Kidney (tissue), 13 donors: ENCODE measurements at regions not wholly inside any gene's neighbourhood (a gene's known extent, or its start where the extent isn't known, plus 50 kb on each side); places are given as distances from the start of the nearest gene placed in this dataset. TPM values are rescaled to one million over a fixed set of nuclear protein-coding genes. Genes with fewer than 3 reads are reported as not detected.

Experiments used
- DNase-seq, 5 donors: peaks; one replicate each; pipeline ENCODE4 v3.0.0-alpha.2; 2013 to 2020
- FAIRE-seq: peaks from 2 replicates; lab custom pipeline; 2012; peaks lifted over from hg19 to GRCh38; lab: Jason Lieb, UNC
- H3K27ac ChIP-seq, 2 donors: one replicate each; pipeline ENCODE4 v1.7.0; 2013; ENCODE audit warnings: low read depth in 2 of 2, low read length in 2 of 2, inconsistent platforms in 1 of 2
- H3K27me3 ChIP-seq: one replicate; pipeline ENCODE4 v1.7.1; 2013; ENCODE audit warnings: low read length, inconsistent platforms; ENCODE audit not compliant: control insufficient read depth, insufficient read depth
- H3K36me3 ChIP-seq, 3 donors: one replicate each; pipeline versions ENCODE4 v1.7.0 to v1.7.1; 2013; ENCODE audit warnings: low read length in 3 of 3, control low read depth in 1 of 3, inconsistent platforms in 1 of 3; ENCODE audit not compliant: insufficient read depth in 3 of 3, control insufficient read depth in 2 of 3
- H3K4me1 ChIP-seq, 3 donors: one replicate each; pipeline versions ENCODE4 v1.7.0 to v1.7.1; 2013; ENCODE audit warnings: low read length in 3 of 3, inconsistent platforms in 1 of 3, low read depth in 1 of 3; ENCODE audit not compliant: control insufficient read depth in 2 of 3, insufficient read depth in 2 of 3
- H3K4me3 ChIP-seq, 3 donors: one replicate each; pipeline versions ENCODE4 v1.7.0 to v1.8.1; 2013; ENCODE audit warnings: low read length in 3 of 3, control low read depth in 1 of 3, inconsistent platforms in 1 of 3
- H3K9ac ChIP-seq, 3 donors: one replicate each; pipeline versions ENCODE4 v1.7.0 to v1.7.1; 2013; ENCODE audit warnings: low read length in 3 of 3, control low read depth in 1 of 3, inconsistent platforms in 1 of 3
- H3K9me3 ChIP-seq, 3 donors: one replicate each; pipeline versions ENCODE4 v1.7.0 to v1.7.1; 2013; ENCODE audit warnings: low read length in 3 of 3, control low read depth in 1 of 3, inconsistent platforms in 1 of 3; ENCODE audit not compliant: control insufficient read depth in 2 of 3, insufficient read depth in 1 of 3
- CTCF ChIP-seq: IDR thresholded peaks from 3 replicates; pipeline ENCODE4 v1.5.1; 2012; ENCODE audit warnings: mild to moderate bottlenecking, moderate library complexity, borderline replicate concordance; ENCODE audit not compliant: insufficient read depth; ENCODE audit errors: extremely low read depth
- intact Hi-C: fragments of 100-400 bp; cut with DNase I; formaldehyde crosslinking; loops from one replicate; pipeline ENCODE4 v1.11.1; 2022
- microRNA-seq: library from miRNA; unstranded; fragments of <30 nt; microRNA quantifications from one replicate; pipeline ENCODE4 v1.2.0, GENCODE V29; 2020
- donor health status: control.
- donor health status: control.
- donor health status: control.
- donor health status: control.
- donor health status: control.
- donor health status: DM: yes; HTN: yes; CAD: no.
- donor health status: Normal renal cell carcinoma (clear cell type).

- FAIRE-seq (no peak), DNase-seq (peak in 3 of 5 donors; percentile 10 to 61 (median 25))
- H3K9me3 ChIP-seq = no peaks in the 10 kb centered on the region
- intact Hi-C loops = no loop called here
- H3K9ac ChIP-seq = no peak overlapping the region
- H3K36me3 ChIP-seq = no peaks in the 10 kb centered on the region
- H3K27ac ChIP-seq = no peak overlapping the region
- H3K4me3 ChIP-seq = no peak overlapping the region
- TF ChIP-seq CTCF = no peak
- H3K4me1 ChIP-seq = no peaks in the 10 kb centered on the region
- H3K27me3 ChIP-seq = no peaks in the 10 kb centered on the region
Measured at GRCh38 chr14:65361920-65362319, 50.6 kb upstream of the FUT8 start.

Small RNA genes lying in the stretch of these regions (microRNA-seq; reads per million reads assigned to microRNA genes)
- not detected for gene MIR4708
